ENCODE measurements at regions not wholly inside any gene's neighbourhood (a gene's known extent, or its start where the extent isn't known, plus 50 kb on each side); places are given as distances from the start of the nearest gene placed in this dataset.

GRCh38 chr1:65679773-65680172 is 112.9 kb upstream of the PDE4B start:
- no peak for DNase-seq (ENCODE audit: low read depth in 2 of 2)

GRCh38 chr1:65681096-65681495 is 111.6 kb upstream of the PDE4B start:
- DNase-seq (ENCODE audit: low read depth in 2 of 2) = peak; percentile 15 to 27

GRCh38 chr1:65687428-65688214 is 105.1 kb upstream of the PDE4B start:
- peak; percentile 18 to 26 for DNase-seq (ENCODE audit: low read depth in 2 of 2)

- no peak for DNase-seq (ENCODE audit: low read depth in 2 of 2)
Observed at GRCh38 chr1:65688215-65688566, 104.5 kb upstream of the PDE4B start.

GRCh38 chr1:65688848-65689247 is 103.8 kb upstream of the PDE4B start:
- no peak for DNase-seq (ENCODE audit: low read depth in 2 of 2)

GRCh38 chr1:65691152-65691900 is 101.4 kb upstream of the PDE4B start:
- no peak for DNase-seq (ENCODE audit: low read depth in 2 of 2)

GRCh38 chr1:65691972-65692371 is 100.7 kb upstream of the PDE4B start:
- no peak for DNase-seq (ENCODE audit: low read depth in 2 of 2)

GRCh38 chr1:65694126-65694525 is 98.6 kb upstream of the PDE4B start:
- DNase-seq (ENCODE audit: low read depth in 2 of 2) = no peak

- DNase-seq (ENCODE audit: low read depth in 2 of 2) = no peak
Observed at GRCh38 chr1:65694933-65695332, 97.8 kb upstream of the PDE4B start.

GRCh38 chr1:65698590-65698989 is 94.1 kb upstream of the PDE4B start:
- no peak for DNase-seq (ENCODE audit: low read depth in 2 of 2)

- no peak for DNase-seq (ENCODE audit: low read depth in 2 of 2)
Observed at GRCh38 chr1:65703853-65704252, 88.8 kb upstream of the PDE4B start.

- no peak for DNase-seq (ENCODE audit: low read depth in 2 of 2)
Observed at GRCh38 chr1:65704318-65704717, 88.4 kb upstream of the PDE4B start.

GRCh38 chr1:65717815-65718454 is 74.8 kb upstream of the PDE4B start:
- DNase-seq (ENCODE audit: low read depth in 2 of 2) = peak in 1 of 2 experiments; percentile 6

- no peak for DNase-seq (ENCODE audit: low read depth in 2 of 2)
Observed at GRCh38 chr1:65719391-65719790, 73.3 kb upstream of the PDE4B start.

- DNase-seq (ENCODE audit: low read depth in 2 of 2) = no peak
Observed at GRCh38 chr1:65722461-65722860, 70.2 kb upstream of the PDE4B start.

- DNase-seq (ENCODE audit: low read depth in 2 of 2) = no peak
Observed at GRCh38 chr1:65724151-65724550, 68.5 kb upstream of the PDE4B start.

- DNase-seq (ENCODE audit: low read depth in 2 of 2) = no peak
Observed at GRCh38 chr1:65725064-65725463, 67.6 kb upstream of the PDE4B start.

- DNase-seq (ENCODE audit: low read depth in 2 of 2) = no peak
Observed at GRCh38 chr1:65728504-65728903, 64.2 kb upstream of the PDE4B start.

- no peak for DNase-seq (ENCODE audit: low read depth in 2 of 2)
Observed at GRCh38 chr1:65729259-65729658, 63.4 kb upstream of the PDE4B start.

- DNase-seq (ENCODE audit: low read depth in 2 of 2) = no peak
Observed at GRCh38 chr1:65734979-65735378, 57.7 kb upstream of the PDE4B start.

- DNase-seq (ENCODE audit: low read depth in 2 of 2) = no peak
Observed at GRCh38 chr1:65741993-65742392, 50.7 kb upstream of the PDE4B start.
